ENCODE measurements at regions not wholly inside any gene's neighbourhood (a gene's known extent, or its start where the extent isn't known, plus 50 kb on each side); places are given as distances from the start of the nearest gene placed in this dataset.
"Not testable (repeated sequence)": the region's sequence is repeated elsewhere in the genome, so short reads cannot be mapped to it uniquely, and the experiment has no call there.

- H3K9me3 ChIP-seq (ENCODE audit: low read length); CTCF ChIA-PET (ENCODE audit: unreplicated experiment); H3K79me2 ChIP-seq (ENCODE audit: insufficient read depth, low read depth, low read length); H3K27ac ChIP-seq (ENCODE audit: low read depth, low read length, poor library complexity, severe bottlenecking); intact Hi-C loops (cut with micrococcal nuclease; ENCODE audit: unreplicated experiment); BruUV-seq (replicated peaks); H3K4me1 ChIP-seq (ENCODE audit: insufficient read depth, low read length, poor library complexity, severe bottlenecking); H3K36me3 ChIP-seq (ENCODE audit: insufficient read depth, low read length); H3K4me2 ChIP-seq (ENCODE audit: low read length); H4K20me1 ChIP-seq (ENCODE audit: insufficient read depth, low read length); POLR2A ChIA-PET; DNase-seq (ENCODE audit: low spot score); H3K4me3 ChIP-seq (ENCODE audit: low read depth, low read length, poor library complexity, severe bottlenecking); H3K9me2 ChIP-seq (ENCODE audit: insufficient read depth, low read length); H2AFZ ChIP-seq (ENCODE audit: low read length): not testable (repeated sequence)
- peak; percentile 59 for TF ChIP-seq CTCF (conservative IDR thresholded peaks at IDR 0.05; ENCODE audit: low read length)
Observed at GRCh38 chr3:75579981-75580782, 83.9 kb upstream of the FRG2C start.

DNA sequence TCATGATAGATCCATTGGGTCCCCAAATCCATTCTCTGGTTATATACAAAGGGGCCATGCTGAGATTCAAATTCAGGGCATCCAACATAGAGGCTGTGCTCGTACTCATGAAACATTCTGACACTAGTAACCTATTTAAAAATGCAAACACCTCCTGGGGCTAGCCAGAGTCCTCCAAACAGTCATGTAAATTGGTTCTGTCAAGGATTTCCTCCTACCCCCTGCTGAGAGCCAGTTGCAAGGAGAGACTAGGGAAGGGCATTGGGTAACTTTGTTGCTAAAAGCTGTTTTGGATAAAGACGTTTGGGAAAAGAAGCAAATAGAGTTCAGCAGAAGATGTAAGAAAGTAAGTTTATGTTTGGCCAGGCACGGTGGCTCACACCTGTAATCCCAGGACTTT is 81.6 kb upstream of the FRG2C start:
- H3K9me3 ChIP-seq (ENCODE audit: low read length); H4K20me1 ChIP-seq (ENCODE audit: insufficient read depth, low read length); intact Hi-C loops (cut with micrococcal nuclease; ENCODE audit: unreplicated experiment); CTCF ChIA-PET (ENCODE audit: unreplicated experiment); H3K4me1 ChIP-seq (ENCODE audit: insufficient read depth, low read length, poor library complexity, severe bottlenecking); BruUV-seq (replicated peaks); H3K9me2 ChIP-seq (ENCODE audit: insufficient read depth, low read length); H3K4me3 ChIP-seq (ENCODE audit: low read depth, low read length, poor library complexity, severe bottlenecking); H2AFZ ChIP-seq (ENCODE audit: low read length); POLR2A ChIA-PET; H3K79me2 ChIP-seq (ENCODE audit: insufficient read depth, low read depth, low read length); H3K27ac ChIP-seq (ENCODE audit: low read depth, low read length, poor library complexity, severe bottlenecking); DNase-seq (ENCODE audit: low spot score); H3K36me3 ChIP-seq (ENCODE audit: insufficient read depth, low read length); H3K4me2 ChIP-seq (ENCODE audit: low read length): not testable (repeated sequence)

- H3K9me2 ChIP-seq (ENCODE audit: insufficient read depth, low read length); H3K9me3 ChIP-seq (ENCODE audit: low read length); intact Hi-C loops (cut with micrococcal nuclease; ENCODE audit: unreplicated experiment); H3K4me1 ChIP-seq (ENCODE audit: insufficient read depth, low read length, poor library complexity, severe bottlenecking); H3K79me2 ChIP-seq (ENCODE audit: insufficient read depth, low read depth, low read length); H3K4me3 ChIP-seq (ENCODE audit: low read depth, low read length, poor library complexity, severe bottlenecking); BruUV-seq (replicated peaks); H3K4me2 ChIP-seq (ENCODE audit: low read length); H3K27ac ChIP-seq (ENCODE audit: low read depth, low read length, poor library complexity, severe bottlenecking); H2AFZ ChIP-seq (ENCODE audit: low read length); DNase-seq (ENCODE audit: low spot score); CTCF ChIA-PET (ENCODE audit: unreplicated experiment); H3K36me3 ChIP-seq (ENCODE audit: insufficient read depth, low read length); POLR2A ChIA-PET; H4K20me1 ChIP-seq (ENCODE audit: insufficient read depth, low read length): not testable (repeated sequence)
Observed at GRCh38 chr3:75583116-75583515, 81.0 kb upstream of the FRG2C start.

- H3K36me3 ChIP-seq (ENCODE audit: insufficient read depth, low read length); H3K4me2 ChIP-seq (ENCODE audit: low read length); H3K4me3 ChIP-seq (ENCODE audit: low read depth, low read length, poor library complexity, severe bottlenecking); POLR2A ChIA-PET; H2AFZ ChIP-seq (ENCODE audit: low read length); H3K27ac ChIP-seq (ENCODE audit: low read depth, low read length, poor library complexity, severe bottlenecking); BruUV-seq (replicated peaks); H3K79me2 ChIP-seq (ENCODE audit: insufficient read depth, low read depth, low read length); H3K4me1 ChIP-seq (ENCODE audit: insufficient read depth, low read length, poor library complexity, severe bottlenecking); H4K20me1 ChIP-seq (ENCODE audit: insufficient read depth, low read length); intact Hi-C loops (cut with micrococcal nuclease; ENCODE audit: unreplicated experiment); H3K9me3 ChIP-seq (ENCODE audit: low read length); H3K9me2 ChIP-seq (ENCODE audit: insufficient read depth, low read length); DNase-seq (ENCODE audit: low spot score); CTCF ChIA-PET (ENCODE audit: unreplicated experiment): not testable (repeated sequence)
Observed at GRCh38 chr3:75587695-75588094, 76.4 kb upstream of the FRG2C start.

DNA sequence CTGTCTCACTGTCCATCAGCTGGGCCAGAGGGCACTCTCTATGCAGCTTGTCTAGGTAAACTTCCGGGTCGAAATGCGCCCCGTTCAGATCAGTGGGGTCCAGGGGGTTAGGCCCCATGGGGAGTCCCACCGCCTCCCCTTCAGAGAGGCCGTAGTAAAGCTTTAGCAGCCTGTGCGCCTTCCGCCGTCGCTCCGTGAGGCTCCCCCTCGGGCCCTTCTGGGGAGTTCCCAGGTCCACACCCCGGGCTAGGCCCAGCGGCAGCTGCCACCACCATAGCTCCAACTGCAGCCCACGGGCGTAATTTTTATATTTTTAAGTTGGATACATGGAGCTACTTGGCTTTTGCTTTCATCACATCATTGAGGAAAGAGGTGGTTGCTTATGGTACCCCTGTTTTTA is 73.7 kb upstream of the FRG2C start:
- CTCF ChIA-PET (ENCODE audit: unreplicated experiment); H3K36me3 ChIP-seq (ENCODE audit: insufficient read depth, low read length); intact Hi-C loops (cut with micrococcal nuclease; ENCODE audit: unreplicated experiment); H3K9me3 ChIP-seq (ENCODE audit: low read length); H3K27ac ChIP-seq (ENCODE audit: low read depth, low read length, poor library complexity, severe bottlenecking); H3K4me1 ChIP-seq (ENCODE audit: insufficient read depth, low read length, poor library complexity, severe bottlenecking); DNase-seq (ENCODE audit: low spot score); H3K79me2 ChIP-seq (ENCODE audit: insufficient read depth, low read depth, low read length); H2AFZ ChIP-seq (ENCODE audit: low read length); H3K4me2 ChIP-seq (ENCODE audit: low read length); H3K4me3 ChIP-seq (ENCODE audit: low read depth, low read length, poor library complexity, severe bottlenecking); H4K20me1 ChIP-seq (ENCODE audit: insufficient read depth, low read length); H3K9me2 ChIP-seq (ENCODE audit: insufficient read depth, low read length); BruUV-seq (replicated peaks); POLR2A ChIA-PET: not testable (repeated sequence)

GRCh38 chr3:75604286-75604934 is 59.7 kb upstream of the FRG2C start:
- H3K79me2 ChIP-seq (ENCODE audit: insufficient read depth, low read depth, low read length); intact Hi-C loops (cut with micrococcal nuclease; ENCODE audit: unreplicated experiment); CTCF ChIA-PET (ENCODE audit: unreplicated experiment); H3K27ac ChIP-seq (ENCODE audit: low read depth, low read length, poor library complexity, severe bottlenecking); H3K4me1 ChIP-seq (ENCODE audit: insufficient read depth, low read length, poor library complexity, severe bottlenecking); H3K4me3 ChIP-seq (ENCODE audit: low read depth, low read length, poor library complexity, severe bottlenecking); BruUV-seq (replicated peaks); H3K9me3 ChIP-seq (ENCODE audit: low read length); H3K4me2 ChIP-seq (ENCODE audit: low read length); H3K36me3 ChIP-seq (ENCODE audit: insufficient read depth, low read length); H4K20me1 ChIP-seq (ENCODE audit: insufficient read depth, low read length); H3K9me2 ChIP-seq (ENCODE audit: insufficient read depth, low read length); H2AFZ ChIP-seq (ENCODE audit: low read length); POLR2A ChIA-PET: not testable (repeated sequence)
- peak; percentile 1 for DNase-seq (ENCODE audit: low spot score)
